ENCODE measurements at regions not wholly inside any gene's neighbourhood (a gene's known extent, or its start where the extent isn't known, plus 50 kb on each side); places are given as distances from the start of the nearest gene placed in this dataset.

GRCh38 chr3:87053553-87053952, 62.6 kb upstream of the VGLL3 start:
- TF ChIP-seq POLR2A (IDR thresholded peaks at IDR 0.05), result no peak
- TF ChIP-seq, protein P1, sequence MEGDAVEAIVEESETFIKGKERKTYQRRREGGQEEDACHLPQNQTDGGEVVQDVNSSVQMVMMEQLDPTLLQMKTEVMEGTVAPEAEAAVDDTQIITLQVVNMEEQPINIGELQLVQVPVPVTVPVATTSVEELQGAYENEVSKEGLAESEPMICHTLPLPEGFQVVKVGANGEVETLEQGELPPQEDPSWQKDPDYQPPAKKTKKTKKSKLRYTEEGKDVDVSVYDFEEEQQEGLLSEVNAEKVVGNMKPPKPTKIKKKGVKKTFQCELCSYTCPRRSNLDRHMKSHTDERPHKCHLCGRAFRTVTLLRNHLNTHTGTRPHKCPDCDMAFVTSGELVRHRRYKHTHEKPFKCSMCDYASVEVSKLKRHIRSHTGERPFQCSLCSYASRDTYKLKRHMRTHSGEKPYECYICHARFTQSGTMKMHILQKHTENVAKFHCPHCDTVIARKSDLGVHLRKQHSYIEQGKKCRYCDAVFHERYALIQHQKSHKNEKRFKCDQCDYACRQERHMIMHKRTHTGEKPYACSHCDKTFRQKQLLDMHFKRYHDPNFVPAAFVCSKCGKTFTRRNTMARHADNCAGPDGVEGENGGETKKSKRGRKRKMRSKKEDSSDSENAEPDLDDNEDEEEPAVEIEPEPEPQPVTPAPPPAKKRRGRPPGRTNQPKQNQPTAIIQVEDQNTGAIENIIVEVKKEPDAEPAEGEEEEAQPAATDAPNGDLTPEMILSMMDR (IDR thresholded peaks at IDR 0.05), result no peak
